Lower leg skin (tissue), 3 donors: ENCODE measurements at regions not wholly inside any gene's neighbourhood (a gene's known extent, or its start where the extent isn't known, plus 50 kb on each side); places are given as distances from the start of the nearest gene placed in this dataset.

Experiments used
- CTCF ChIP-seq, 3 donors: fragments of 450-650 bp; IDR thresholded peaks; one replicate each; pipeline ENCODE4 v1.5.1; 2016; ENCODE audit warnings: antibody characterized with exemption in 3 of 3, mild to moderate bottlenecking in 3 of 3, moderate library complexity in 2 of 3
- POLR2A ChIP-seq, 2 donors: fragments of 450-650 bp; IDR thresholded peaks; one replicate each; pipeline ENCODE4 v1.6.1; 2016 to 2017; ENCODE audit warnings: antibody characterized with exemption in 2 of 2, mild to moderate bottlenecking in 1 of 2, moderate library complexity in 1 of 2

- TF ChIP-seq POLR2A (IDR thresholded peaks at IDR 0.05) (no peak), CTCF (IDR thresholded peaks at IDR 0.05) (no peak)
Measured at GRCh38 chr9:21680590-21680989, 121.8 kb upstream of the MTAP start.
